ENCODE measurements at regions not wholly inside any gene's neighbourhood (a gene's known extent, or its start where the extent isn't known, plus 50 kb on each side); places are given as distances from the start of the nearest gene placed in this dataset.

- TF ChIP-seq, protein P1, sequence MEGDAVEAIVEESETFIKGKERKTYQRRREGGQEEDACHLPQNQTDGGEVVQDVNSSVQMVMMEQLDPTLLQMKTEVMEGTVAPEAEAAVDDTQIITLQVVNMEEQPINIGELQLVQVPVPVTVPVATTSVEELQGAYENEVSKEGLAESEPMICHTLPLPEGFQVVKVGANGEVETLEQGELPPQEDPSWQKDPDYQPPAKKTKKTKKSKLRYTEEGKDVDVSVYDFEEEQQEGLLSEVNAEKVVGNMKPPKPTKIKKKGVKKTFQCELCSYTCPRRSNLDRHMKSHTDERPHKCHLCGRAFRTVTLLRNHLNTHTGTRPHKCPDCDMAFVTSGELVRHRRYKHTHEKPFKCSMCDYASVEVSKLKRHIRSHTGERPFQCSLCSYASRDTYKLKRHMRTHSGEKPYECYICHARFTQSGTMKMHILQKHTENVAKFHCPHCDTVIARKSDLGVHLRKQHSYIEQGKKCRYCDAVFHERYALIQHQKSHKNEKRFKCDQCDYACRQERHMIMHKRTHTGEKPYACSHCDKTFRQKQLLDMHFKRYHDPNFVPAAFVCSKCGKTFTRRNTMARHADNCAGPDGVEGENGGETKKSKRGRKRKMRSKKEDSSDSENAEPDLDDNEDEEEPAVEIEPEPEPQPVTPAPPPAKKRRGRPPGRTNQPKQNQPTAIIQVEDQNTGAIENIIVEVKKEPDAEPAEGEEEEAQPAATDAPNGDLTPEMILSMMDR (optimal IDR thresholded peaks at IDR 0.05 in 1 of 3, IDR thresholded peaks at IDR 0.05 in 1 of 3, conservative IDR thresholded peaks at IDR 0.05 in 1 of 3; ENCODE audit: extremely low read depth in 1 of 3, insufficient read depth in 2 of 3, low read length in 3 of 3): no peak
- no peak for TF ChIP-seq EZH2 (IDR thresholded peaks at IDR 0.05; ENCODE audit: low read length)
Measured at GRCh38 chr3:25151903-25152295, 276.2 kb upstream of the RARB start.
